Central memory CD8-positive, alpha-beta T cell (primary cell): ENCODE measurements at regions not wholly inside any gene's neighbourhood (a gene's known extent, or its start where the extent isn't known, plus 50 kb on each side); places are given as distances from the start of the nearest gene placed in this dataset.

ENCODE experiments used
- ATAC-seq: fragments of 150-1000 bp; cut with Tn5 transposase; replicated peaks from 2 replicates; pipeline ENCODE4 v1.10.0; 2022; ENCODE audit warnings: mild to moderate bottlenecking, moderate FRiP score, moderate number of reproducible peaks; ENCODE audit not compliant: poor library complexity, severe bottlenecking; ENCODE audit errors: extremely low read depth
- DNase-seq, 2 donors: peaks; one replicate each; pipeline ENCODE4 v3.0.0; 2021; ENCODE audit warnings: low spot score in 2 of 2
- H3K27ac Mint-ChIP-seq: one replicate; pipeline ENCODE4 v1.8.0; 2022; ENCODE audit warnings: low read depth, mild to moderate bottlenecking, moderate library complexity, mixed read lengths
- H3K27me3 Mint-ChIP-seq: one replicate; pipeline ENCODE4 v1.8.0; 2022; ENCODE audit warnings: mixed read lengths
- H3K36me3 Mint-ChIP-seq: one replicate; pipeline ENCODE4 v1.8.0; 2022; ENCODE audit warnings: mild to moderate bottlenecking, moderate library complexity, mixed read lengths; ENCODE audit not compliant: insufficient read depth
- H3K4me1 Mint-ChIP-seq: one replicate; pipeline ENCODE4 v1.8.0; 2022; ENCODE audit warnings: mixed read lengths
- H3K4me3 Mint-ChIP-seq: one replicate; pipeline ENCODE4 v1.8.0; 2022; ENCODE audit warnings: mild to moderate bottlenecking, moderate library complexity, mixed read lengths
- H3K9me3 Mint-ChIP-seq: one replicate; pipeline ENCODE4 v1.8.0; 2022; ENCODE audit warnings: mixed read lengths

- Mint-ChIP-seq H3K4me3 (no peak overlapping the region), H3K36me3 (no peaks in the 10 kb centered on the region), H3K27ac (no peak overlapping the region), H3K9me3 (peaks cover 16% of the 10 kb centered on the region), H3K4me1 (no peaks in the 10 kb centered on the region), H3K27me3 (no peaks in the 10 kb centered on the region)
- DNase-seq (no peak), ATAC-seq (no peak)
Measured at GRCh38 chr14:84782902-84783301, 747.0 kb upstream of the FLRT2 start.

GRCh38 chr14:84783511-84783910 lies 746.4 kb upstream of the FLRT2 start:
- Mint-ChIP-seq H3K4me1 (no peaks in the 10 kb centered on the region), H3K4me3 (no peak overlapping the region), H3K9me3 (peaks cover 16% of the 10 kb centered on the region), H3K27me3 (no peaks in the 10 kb centered on the region), H3K27ac (no peak overlapping the region), H3K36me3 (no peaks in the 10 kb centered on the region)
- DNase-seq: no peak
- no peak for ATAC-seq

GRCh38 chr14:84785996-84786395 lies 743.9 kb upstream of the FLRT2 start:
- DNase-seq (no peak), ATAC-seq (no peak)
- Mint-ChIP-seq H3K4me1 (no peaks in the 10 kb centered on the region), H3K36me3 (no peaks in the 10 kb centered on the region), H3K9me3 (peaks cover 11% of the 10 kb centered on the region), H3K27ac (no peak overlapping the region), H3K4me3 (no peak overlapping the region), H3K27me3 (no peaks in the 10 kb centered on the region)

GRCh38 chr14:84789012-84789411 lies 740.9 kb upstream of the FLRT2 start:
- no peaks in the 10 kb centered on the region for H3K4me1 Mint-ChIP-seq
- no peaks in the 10 kb centered on the region for H3K27me3 Mint-ChIP-seq
- DNase-seq (no peak), ATAC-seq (no peak)
- no peaks in the 10 kb centered on the region for H3K36me3 Mint-ChIP-seq
- peaks cover 24% of the 10 kb centered on the region for H3K9me3 Mint-ChIP-seq
- no peak overlapping the region for H3K4me3 Mint-ChIP-seq
- H3K27ac Mint-ChIP-seq: no peak overlapping the region

- H3K4me1 Mint-ChIP-seq: no peaks in the 10 kb centered on the region
- no peak overlapping the region for H3K4me3 Mint-ChIP-seq
- no peak overlapping the region for H3K27ac Mint-ChIP-seq
- peaks cover 24% of the 10 kb centered on the region for H3K9me3 Mint-ChIP-seq
- no peaks in the 10 kb centered on the region for H3K27me3 Mint-ChIP-seq
- DNase-seq: no peak
- ATAC-seq: no peak
- H3K36me3 Mint-ChIP-seq: peaks cover 3% of the 10 kb centered on the region
Measured at GRCh38 chr14:84792722-84793410, 737.1 kb upstream of the FLRT2 start.

GRCh38 chr14:84797326-84797725 lies 732.6 kb upstream of the FLRT2 start:
- Mint-ChIP-seq H3K4me3 (no peak overlapping the region), H3K9me3 (peaks cover 16% of the 10 kb centered on the region), H3K4me1 (no peaks in the 10 kb centered on the region), H3K36me3 (peaks cover 3% of the 10 kb centered on the region), H3K27me3 (no peaks in the 10 kb centered on the region), H3K27ac (no peak overlapping the region)
- ATAC-seq (no peak), DNase-seq (no peak)

GRCh38 chr14:84804468-84804867 lies 725.5 kb upstream of the FLRT2 start:
- H3K4me3 Mint-ChIP-seq: no peak overlapping the region
- H3K27me3 Mint-ChIP-seq: no peaks in the 10 kb centered on the region
- ATAC-seq (no peak), DNase-seq (no peak)
- H3K36me3 Mint-ChIP-seq: no peaks in the 10 kb centered on the region
- no peaks in the 10 kb centered on the region for H3K4me1 Mint-ChIP-seq
- peaks cover 6% of the 10 kb centered on the region for H3K9me3 Mint-ChIP-seq
- no peak overlapping the region for H3K27ac Mint-ChIP-seq

- ATAC-seq (no peak), DNase-seq (no peak)
- H3K4me3 Mint-ChIP-seq: no peak overlapping the region
- H3K9me3 Mint-ChIP-seq: peaks cover 6% of the 10 kb centered on the region
- H3K36me3 Mint-ChIP-seq: no peaks in the 10 kb centered on the region
- H3K27me3 Mint-ChIP-seq: no peaks in the 10 kb centered on the region
- H3K4me1 Mint-ChIP-seq: no peaks in the 10 kb centered on the region
- no peak overlapping the region for H3K27ac Mint-ChIP-seq
Measured at GRCh38 chr14:84804895-84805294, 725.0 kb upstream of the FLRT2 start.

- peaks cover 11% of the 10 kb centered on the region for H3K9me3 Mint-ChIP-seq
- no peak for ATAC-seq
- H3K27ac Mint-ChIP-seq: no peak overlapping the region
- H3K4me3 Mint-ChIP-seq: no peak overlapping the region
- H3K4me1 Mint-ChIP-seq: no peaks in the 10 kb centered on the region
- DNase-seq: no peak
- no peaks in the 10 kb centered on the region for H3K36me3 Mint-ChIP-seq
- H3K27me3 Mint-ChIP-seq: no peaks in the 10 kb centered on the region
Measured at GRCh38 chr14:84806181-84806580, 723.8 kb upstream of the FLRT2 start.

GRCh38 chr14:84806622-84807021 lies 723.3 kb upstream of the FLRT2 start:
- Mint-ChIP-seq H3K9me3 (peaks cover 11% of the 10 kb centered on the region), H3K27ac (no peak overlapping the region), H3K4me3 (no peak overlapping the region), H3K4me1 (no peaks in the 10 kb centered on the region), H3K36me3 (no peaks in the 10 kb centered on the region), H3K27me3 (no peaks in the 10 kb centered on the region)
- ATAC-seq (no peak), DNase-seq (no peak)

GRCh38 chr14:84807673-84808072 lies 722.3 kb upstream of the FLRT2 start:
- DNase-seq: no peak
- H3K36me3 Mint-ChIP-seq: no peaks in the 10 kb centered on the region
- no peak overlapping the region for H3K27ac Mint-ChIP-seq
- H3K27me3 Mint-ChIP-seq: no peaks in the 10 kb centered on the region
- H3K4me1 Mint-ChIP-seq: no peaks in the 10 kb centered on the region
- H3K4me3 Mint-ChIP-seq: no peak overlapping the region
- peaks cover 11% of the 10 kb centered on the region for H3K9me3 Mint-ChIP-seq
- no peak for ATAC-seq

GRCh38 chr14:84809158-84809557 lies 720.8 kb upstream of the FLRT2 start:
- no peak for ATAC-seq
- no peak overlapping the region for H3K4me3 Mint-ChIP-seq

GRCh38 chr14:84814391-84814790 lies 715.6 kb upstream of the FLRT2 start:
- Mint-ChIP-seq H3K36me3 (no peaks in the 10 kb centered on the region), H3K27me3 (no peaks in the 10 kb centered on the region), H3K4me1 (no peaks in the 10 kb centered on the region), H3K27ac (no peak overlapping the region), H3K4me3 (no peak overlapping the region), H3K9me3 (peaks cover 36% of the 10 kb centered on the region)
- no peak for DNase-seq
- no peak for ATAC-seq

More at GRCh38 chr14:84809158-84809557, 720.8 kb upstream of the FLRT2 start:
- Mint-ChIP-seq H3K27me3 (no peaks in the 10 kb centered on the region), H3K36me3 (no peaks in the 10 kb centered on the region), H3K4me1 (no peaks in the 10 kb centered on the region), H3K9me3 (peaks cover 17% of the 10 kb centered on the region), H3K27ac (no peak overlapping the region)
- no peak for DNase-seq
